MM.1S (cell line): ENCODE measurements at regions not wholly inside any gene's neighbourhood (a gene's known extent, or its start where the extent isn't known, plus 50 kb on each side); places are given as distances from the start of the nearest gene placed in this dataset.
"Not testable (repeated sequence)": the region's sequence is repeated elsewhere in the genome, so short reads cannot be mapped to it uniquely, and the experiment has no call there.

Experiments
- DNase-seq: peaks from one replicate; pipeline ENCODE4 v3.0.0-alpha.2; 2015
- H2AFZ ChIP-seq: fragments of 300-600 bp; sonication (generic); 2 replicates; pipeline ENCODE4 v1.6.0; 2016; ENCODE audit warnings: antibody characterized with exemption, low read length
- H3F3A ChIP-seq: fragments of 300-600 bp; sonication (generic); 2 replicates; pipeline ENCODE4 v1.6.1; 2016; ENCODE audit warnings: mild to moderate bottlenecking, antibody characterized with exemption, low read length, moderate library complexity, mixed read lengths; ENCODE audit not compliant: insufficient read depth
- H3K27ac ChIP-seq: fragments of 300-600 bp; sonication (generic); 2 replicates; pipeline ENCODE4 v1.5.1; 2016; ENCODE audit warnings: mild to moderate bottlenecking, low read length
- H3K27me3 ChIP-seq: fragments of 300-600 bp; sonication (generic); replicated peaks from 2 replicates; pipeline ENCODE4 v1.6.0; 2016; ENCODE audit warnings: low read length; ENCODE audit not compliant: insufficient read depth
- H3K36me3 ChIP-seq: fragments of 300-600 bp; sonication (generic); replicated peaks from 2 replicates; pipeline ENCODE4 v1.6.1; 2016; ENCODE audit warnings: mild to moderate bottlenecking, low read length, mixed read lengths; ENCODE audit not compliant: insufficient read depth
- H3K4me1 ChIP-seq: fragments of 300-600 bp; sonication (generic); 2 replicates; pipeline ENCODE4 v1.6.1; 2016; ENCODE audit warnings: low read length, mixed read lengths
- H3K4me2 ChIP-seq: fragments of 300-600 bp; sonication (generic); 2 replicates; pipeline ENCODE4 v1.6.0; 2016; ENCODE audit warnings: low read depth, low read length
- H3K4me3 ChIP-seq: fragments of 300-600 bp; sonication (generic); 2 replicates; pipeline ENCODE4 v1.5.1; 2016; ENCODE audit warnings: low read length, mixed read lengths
- H3K79me2 ChIP-seq: fragments of 300-600 bp; sonication (generic); 2 replicates; pipeline ENCODE4 v1.6.1; 2016; ENCODE audit warnings: mixed run types, low read length, mixed read lengths
- H3K9ac ChIP-seq: fragments of 300-600 bp; sonication (generic); 2 replicates; pipeline ENCODE4 v1.6.1; 2016; ENCODE audit warnings: low read length, mixed read lengths
- H3K9me2 ChIP-seq: fragments of 300-600 bp; sonication (generic); replicated peaks from 2 replicates; pipeline ENCODE4 v1.6.1; 2016; ENCODE audit warnings: mild to moderate bottlenecking, low read length, mixed read lengths; ENCODE audit not compliant: insufficient read depth
- H3K9me3 ChIP-seq: fragments of 300-600 bp; sonication (generic); replicated peaks from 2 replicates; pipeline ENCODE4 v1.6.1; 2016; ENCODE audit warnings: mild to moderate bottlenecking, low read length, mixed read lengths; ENCODE audit not compliant: insufficient read depth
- H4K20me1 ChIP-seq: fragments of 300-600 bp; sonication (generic); 2 replicates; pipeline ENCODE4 v1.6.1; 2016; ENCODE audit warnings: mild to moderate bottlenecking, low read length, moderate library complexity, mixed read lengths; ENCODE audit not compliant: insufficient read depth

GRCh38 chr9:42306625-42307024 is 123.2 kb downstream of the SPATA31A6 start:
- H3K36me3 ChIP-seq, H3K79me2 ChIP-seq, H3K9me3 ChIP-seq, H2AFZ ChIP-seq, H4K20me1 ChIP-seq, H3K4me1 ChIP-seq, H3K4me2 ChIP-seq, H3K9ac ChIP-seq, H3F3A ChIP-seq, DNase-seq, H3K27me3 ChIP-seq, H3K9me2 ChIP-seq, H3K4me3 ChIP-seq, H3K27ac ChIP-seq: not testable (repeated sequence)

GRCh38 chr9:42307449-42307848 is 124.0 kb downstream of the SPATA31A6 start:
- not testable (repeated sequence) for H3K27ac ChIP-seq, H3K9ac ChIP-seq

DNA sequence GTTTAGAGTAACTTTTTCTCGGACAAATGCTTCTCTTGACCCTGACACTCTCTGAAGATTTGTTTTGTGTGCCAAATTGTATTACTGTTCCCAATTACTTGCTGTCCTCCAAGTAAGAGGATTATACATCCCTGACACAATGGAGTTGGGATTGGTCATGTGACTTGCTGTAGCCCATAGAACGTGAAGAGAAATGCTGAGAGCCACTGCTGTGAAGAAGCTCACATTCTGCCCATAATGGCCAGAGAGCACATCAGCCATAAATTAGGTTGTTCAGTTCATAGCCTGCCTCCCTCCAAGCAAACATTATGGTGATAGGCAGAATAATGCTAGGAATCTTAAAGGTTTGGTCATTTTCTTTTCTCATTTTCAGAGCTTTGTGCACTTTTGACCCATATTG is 127.5 kb downstream of the SPATA31A6 start:
- not testable (repeated sequence) for H3K4me3 ChIP-seq, H2AFZ ChIP-seq, H3K9me2 ChIP-seq, H3K79me2 ChIP-seq, H3K27ac ChIP-seq, H3K4me2 ChIP-seq, H3F3A ChIP-seq, H3K9me3 ChIP-seq, H3K4me1 ChIP-seq, H3K9ac ChIP-seq, DNase-seq, H3K36me3 ChIP-seq, H3K27me3 ChIP-seq, H4K20me1 ChIP-seq

More at GRCh38 chr9:42307449-42307848, 124.0 kb downstream of the SPATA31A6 start:
- H3K9me2 ChIP-seq, H3K4me2 ChIP-seq, H3K79me2 ChIP-seq, H4K20me1 ChIP-seq, DNase-seq, H3F3A ChIP-seq, H2AFZ ChIP-seq, H3K36me3 ChIP-seq, H3K4me3 ChIP-seq, H3K4me1 ChIP-seq, H3K9me3 ChIP-seq, H3K27me3 ChIP-seq: not testable (repeated sequence)

DNA sequence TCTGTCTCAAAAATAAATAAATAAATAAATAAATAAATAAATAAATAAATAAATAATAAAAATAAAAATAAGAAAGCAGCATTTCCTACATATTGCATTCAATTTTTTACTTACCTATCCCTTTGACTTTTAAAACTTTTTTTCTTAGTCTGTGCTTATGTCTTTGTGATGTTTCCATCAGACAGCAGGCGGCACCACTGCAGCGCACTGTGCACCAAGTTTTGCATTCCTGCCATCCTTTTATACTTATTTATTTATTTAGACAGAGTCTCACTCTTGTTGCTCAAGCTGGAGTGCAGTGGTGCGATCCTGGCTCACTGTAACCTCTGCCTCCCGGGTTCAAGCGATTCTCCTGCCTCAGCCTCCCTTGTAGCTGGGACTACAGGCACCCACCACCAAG is 132.6 kb downstream of the SPATA31A6 start:
- H4K20me1 ChIP-seq, H2AFZ ChIP-seq, H3K27ac ChIP-seq, H3K4me1 ChIP-seq, DNase-seq, H3K9me2 ChIP-seq, H3K79me2 ChIP-seq, H3K4me3 ChIP-seq, H3K9me3 ChIP-seq, H3K36me3 ChIP-seq, H3F3A ChIP-seq, H3K4me2 ChIP-seq, H3K27me3 ChIP-seq, H3K9ac ChIP-seq: not testable (repeated sequence)

GRCh38 chr9:42317677-42318076 is 134.2 kb downstream of the SPATA31A6 start:
- H2AFZ ChIP-seq, result not testable (repeated sequence)

GRCh38 chr9:42323084-42323809 is 139.8 kb downstream of the SPATA31A6 start:
- not testable (repeated sequence) for H3K27me3 ChIP-seq, H3K4me2 ChIP-seq, H3K4me1 ChIP-seq, H3K9me2 ChIP-seq, H3K4me3 ChIP-seq, H2AFZ ChIP-seq, H3K79me2 ChIP-seq, H3K27ac ChIP-seq, H3K9me3 ChIP-seq, H4K20me1 ChIP-seq, H3F3A ChIP-seq, DNase-seq, H3K9ac ChIP-seq, H3K36me3 ChIP-seq

More at GRCh38 chr9:42317677-42318076, 134.2 kb downstream of the SPATA31A6 start:
- not testable (repeated sequence) for H3K9ac ChIP-seq, H3F3A ChIP-seq, H3K36me3 ChIP-seq, H3K4me1 ChIP-seq, H3K27ac ChIP-seq, H3K79me2 ChIP-seq, H3K9me2 ChIP-seq, DNase-seq, H3K4me3 ChIP-seq, H3K27me3 ChIP-seq, H4K20me1 ChIP-seq, H3K9me3 ChIP-seq, H3K4me2 ChIP-seq

GRCh38 chr9:42325142-42325541 is 141.7 kb downstream of the SPATA31A6 start:
- H3K9me3 ChIP-seq, DNase-seq, H3K4me3 ChIP-seq, H3F3A ChIP-seq, H3K4me1 ChIP-seq, H3K4me2 ChIP-seq, H3K36me3 ChIP-seq, H3K79me2 ChIP-seq, H3K27ac ChIP-seq, H3K9me2 ChIP-seq, H2AFZ ChIP-seq, H4K20me1 ChIP-seq, H3K27me3 ChIP-seq, H3K9ac ChIP-seq: not testable (repeated sequence)

- H3K27ac ChIP-seq, H3K4me3 ChIP-seq, H3K9me2 ChIP-seq, H3K9ac ChIP-seq, H3K79me2 ChIP-seq, H2AFZ ChIP-seq, H3K4me2 ChIP-seq, H4K20me1 ChIP-seq, H3K36me3 ChIP-seq, DNase-seq, H3K4me1 ChIP-seq, H3F3A ChIP-seq, H3K9me3 ChIP-seq, H3K27me3 ChIP-seq: not testable (repeated sequence)
Observed at GRCh38 chr9:42325561-42325960, 142.1 kb downstream of the SPATA31A6 start.
